Ovary (tissue), 7 donors: ENCODE measurements at regions not wholly inside any gene's neighbourhood (a gene's known extent, or its start where the extent isn't known, plus 50 kb on each side); places are given as distances from the start of the nearest gene placed in this dataset.

Experiments
- DNase-seq, 5 donors: peaks; one replicate each; pipeline ENCODE4 v3.0.0-alpha.2; 2019 to 2020
- H3K27ac ChIP-seq, 2 donors: fragments of 200-600 bp; one replicate each; pipeline versions ENCODE4 v1.5.1 to v1.8.0; 2019 to 2022
- H3K27me3 ChIP-seq: fragments of 200-600 bp; one replicate; pipeline ENCODE4 v1.8.0; 2022
- H3K36me3 ChIP-seq: fragments of 200-600 bp; sonication (generic); one replicate; pipeline ENCODE4 v1.5.1; 2019
- H3K4me1 ChIP-seq: one replicate; pipeline ENCODE4 v1.8.1; 2013; ENCODE audit warnings: mild to moderate bottlenecking, moderate library complexity; ENCODE audit not compliant: insufficient read depth
- H3K4me3 ChIP-seq: fragments of 200-600 bp; sonication (generic); one replicate; pipeline ENCODE4 v1.5.1; 2017
- H3K9me3 ChIP-seq, 2 donors: fragments of 200-600 bp in 1 of 2; sonication (generic) in 1 of 2; one replicate each; pipeline versions ENCODE4 v1.5.1 to v1.8.1; 2013 to 2019; ENCODE audit warnings: mild to moderate bottlenecking in 1 of 2, moderate library complexity in 1 of 2
- CTCF ChIP-seq, 3 donors: fragments of 450-650 bp in 2 of 3; fragments of 200-600 bp in 1 of 3; IDR thresholded peaks; one replicate each; pipeline versions ENCODE4 v1.5.1 to v1.8.0; 2016 to 2022; ENCODE audit warnings: antibody characterized with exemption in 3 of 3, mild to moderate bottlenecking in 1 of 3
- EP300 ChIP-seq: sonication (generic); formaldehyde crosslinking; IDR thresholded peaks from one replicate; pipeline ENCODE4 v1.6.1; 2017; ENCODE audit warnings: antibody characterized with exemption
- POLR2A ChIP-seq: fragments of 450-650 bp; IDR thresholded peaks from one replicate; pipeline ENCODE4 v1.6.1; 2017; ENCODE audit warnings: antibody characterized with exemption, mild to moderate bottlenecking, moderate library complexity
- WGBS, 3 donors: extraction: QIAGEN DNeasy Blood & Tissue Kit in 1 of 3; methylation state at CpG; one replicate each; pipeline versions ENCODE4 v1.1.5 to v1.1.7; 2013 to 2017; 5-methylcytosine and 5-hydroxymethylcytosine counted together
- intact Hi-C, 4 donors: fragments of 100-400 bp; cut with DNase I; formaldehyde crosslinking; loops; one replicate each; pipeline versions ENCODE4 v1.11.0 to v1.15.1; 2022 to 2023
- donor health status: DM: no; HTN: no; CAD: no; lungs with moderate emphysema.
- donor health status: DM: no; HTN: no; CAD: no.
- donor health status: Bipolar disorder and iron deficiency.
- donor health status: DM: no; HTN: no; CAD: no.
- donor health status: DM: yes; HTN: yes; CAD: no.

GRCh38 chr17:14547556-14547955 lies 246.7 kb downstream of the HS3ST3B1 start:
- 88 to 96% (median 92%) methylated on average over 2 of the region's 2 CpGs for WGBS, 3 donors
- H3K4me1 ChIP-seq, result no peaks in the 10 kb centered on the region
- no peak overlapping the region for H3K4me3 ChIP-seq
- intact Hi-C loops, result no loop called here
- no peak for DNase-seq
- no peaks in the 10 kb centered on the region for H3K27me3 ChIP-seq
- no peaks in the 10 kb centered on the region for H3K9me3 ChIP-seq
- no peaks in the 10 kb centered on the region for H3K36me3 ChIP-seq
- no peak overlapping the region for H3K27ac ChIP-seq
- TF ChIP-seq CTCF (IDR thresholded peaks at IDR 0.05) (no peak), EP300 (no peak), POLR2A (no peak)

- TF ChIP-seq POLR2A, result no peak
- TF ChIP-seq EP300, result no peak
- TF ChIP-seq CTCF (IDR thresholded peaks at IDR 0.05), result no peak
- intact Hi-C loops, result no loop called here
- H3K4me3 ChIP-seq, result no peak overlapping the region
- no peaks in the 10 kb centered on the region for H3K9me3 ChIP-seq
- H3K4me1 ChIP-seq, result no peaks in the 10 kb centered on the region
- H3K36me3 ChIP-seq, result no peaks in the 10 kb centered on the region
- no peaks in the 10 kb centered on the region for H3K27me3 ChIP-seq
- DNase-seq, result no peak
- 87 to 91% (median 87%) methylated on average over 5 of the region's 5 CpGs for WGBS, 3 donors
- H3K27ac ChIP-seq, result no peak overlapping the region
Measured at GRCh38 chr17:14547016-14547415, 246.1 kb downstream of the HS3ST3B1 start.

- H3K27me3 ChIP-seq, result no peaks in the 10 kb centered on the region
- H3K36me3 ChIP-seq, result no peaks in the 10 kb centered on the region
- H3K9me3 ChIP-seq, result no peaks in the 10 kb centered on the region
- WGBS, 3 donors, result 70 to 72% (median 72%) methylated on average over 16 of the region's 16 CpGs
- intact Hi-C loops, result no loop called here
- H3K4me3 ChIP-seq, result no peak overlapping the region
- no peaks in the 10 kb centered on the region for H3K4me1 ChIP-seq
- DNase-seq, result no peak
- TF ChIP-seq CTCF (IDR thresholded peaks at IDR 0.05), result no peak
- no peak for TF ChIP-seq EP300
- TF ChIP-seq POLR2A, result no peak
- no peak overlapping the region for H3K27ac ChIP-seq
Measured at GRCh38 chr17:14545156-14545906, 244.4 kb downstream of the HS3ST3B1 start.

- intact Hi-C loops, result no loop called here
- Histone ChIP-seq H3K4me1 (no peaks in the 10 kb centered on the region), H3K36me3 (no peaks in the 10 kb centered on the region), H3K27me3 (no peaks in the 10 kb centered on the region), H3K9me3 (no peaks in the 10 kb centered on the region), H3K4me3 (no peak overlapping the region), H3K27ac (no peak overlapping the region)
- TF ChIP-seq POLR2A, result no peak
- TF ChIP-seq EP300, result no peak
- no peak for TF ChIP-seq CTCF (IDR thresholded peaks at IDR 0.05)
- 74 to 81% (median 78%) methylated on average over 2 of the region's 2 CpGs for WGBS, 3 donors
- DNase-seq, result no peak
Measured at GRCh38 chr17:14541714-14542113, 240.8 kb downstream of the HS3ST3B1 start.
